ENCODE measurements at regions not wholly inside any gene's neighbourhood (a gene's known extent, or its start where the extent isn't known, plus 50 kb on each side); places are given as distances from the start of the nearest gene placed in this dataset.

DNA sequence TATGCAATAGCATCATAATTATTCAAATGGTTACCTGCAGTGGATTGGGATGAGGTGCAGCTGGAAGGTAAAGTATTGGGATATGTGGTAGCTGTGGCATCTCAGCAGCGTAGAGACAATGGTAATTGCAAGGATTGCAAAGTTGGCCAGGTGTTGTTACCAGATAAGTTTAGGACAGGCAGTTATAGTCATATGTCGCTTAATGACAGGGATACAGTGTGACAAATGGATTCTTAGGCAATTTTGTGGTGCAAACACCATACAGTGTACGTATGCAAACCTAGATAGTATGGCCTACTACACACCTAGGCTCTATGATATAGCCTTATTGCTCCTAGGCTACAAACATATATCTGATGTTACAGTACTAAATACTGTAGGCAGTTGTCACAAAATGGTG lies 163.5 kb upstream of the LYZL2 start:
- no peak for DNase-seq (ENCODE audit: low read depth in 2 of 2)
- H3K4me3 ChIP-seq (replicated peaks in 1 of 2; ENCODE audit: low read depth in 2 of 2, low read length in 2 of 2): no peak overlapping the region
- TF ChIP-seq, protein P1, sequence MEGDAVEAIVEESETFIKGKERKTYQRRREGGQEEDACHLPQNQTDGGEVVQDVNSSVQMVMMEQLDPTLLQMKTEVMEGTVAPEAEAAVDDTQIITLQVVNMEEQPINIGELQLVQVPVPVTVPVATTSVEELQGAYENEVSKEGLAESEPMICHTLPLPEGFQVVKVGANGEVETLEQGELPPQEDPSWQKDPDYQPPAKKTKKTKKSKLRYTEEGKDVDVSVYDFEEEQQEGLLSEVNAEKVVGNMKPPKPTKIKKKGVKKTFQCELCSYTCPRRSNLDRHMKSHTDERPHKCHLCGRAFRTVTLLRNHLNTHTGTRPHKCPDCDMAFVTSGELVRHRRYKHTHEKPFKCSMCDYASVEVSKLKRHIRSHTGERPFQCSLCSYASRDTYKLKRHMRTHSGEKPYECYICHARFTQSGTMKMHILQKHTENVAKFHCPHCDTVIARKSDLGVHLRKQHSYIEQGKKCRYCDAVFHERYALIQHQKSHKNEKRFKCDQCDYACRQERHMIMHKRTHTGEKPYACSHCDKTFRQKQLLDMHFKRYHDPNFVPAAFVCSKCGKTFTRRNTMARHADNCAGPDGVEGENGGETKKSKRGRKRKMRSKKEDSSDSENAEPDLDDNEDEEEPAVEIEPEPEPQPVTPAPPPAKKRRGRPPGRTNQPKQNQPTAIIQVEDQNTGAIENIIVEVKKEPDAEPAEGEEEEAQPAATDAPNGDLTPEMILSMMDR (IDR thresholded peaks at IDR 0.05; ENCODE audit: low read depth, low read length): no peak

DNA sequence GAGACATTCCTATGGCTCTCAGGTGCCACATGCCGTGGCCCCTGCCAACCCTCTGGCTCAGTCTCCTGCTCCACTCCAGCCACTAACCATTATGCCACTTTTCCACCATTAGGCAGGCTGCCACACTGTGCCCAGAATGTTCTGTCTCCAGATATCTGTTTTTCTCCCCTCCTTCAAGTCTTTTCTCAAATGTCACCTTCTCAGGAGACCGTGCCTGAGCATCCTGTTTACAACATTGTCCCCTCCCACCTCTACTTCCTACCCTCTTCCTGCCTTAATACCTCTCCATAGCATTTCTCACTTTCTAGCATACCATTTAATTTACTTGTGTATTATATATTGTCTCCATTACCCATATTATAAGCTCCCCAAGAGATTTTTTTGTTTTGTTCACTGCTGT lies 162.5 kb upstream of the LYZL2 start:
- no peak overlapping the region for H3K4me3 ChIP-seq (replicated peaks in 1 of 2; ENCODE audit: low read depth in 2 of 2, low read length in 2 of 2)
- DNase-seq (ENCODE audit: low read depth in 2 of 2): no peak
- TF ChIP-seq, protein P1 (IDR thresholded peaks at IDR 0.05; ENCODE audit: low read depth, low read length): no peak

DNA sequence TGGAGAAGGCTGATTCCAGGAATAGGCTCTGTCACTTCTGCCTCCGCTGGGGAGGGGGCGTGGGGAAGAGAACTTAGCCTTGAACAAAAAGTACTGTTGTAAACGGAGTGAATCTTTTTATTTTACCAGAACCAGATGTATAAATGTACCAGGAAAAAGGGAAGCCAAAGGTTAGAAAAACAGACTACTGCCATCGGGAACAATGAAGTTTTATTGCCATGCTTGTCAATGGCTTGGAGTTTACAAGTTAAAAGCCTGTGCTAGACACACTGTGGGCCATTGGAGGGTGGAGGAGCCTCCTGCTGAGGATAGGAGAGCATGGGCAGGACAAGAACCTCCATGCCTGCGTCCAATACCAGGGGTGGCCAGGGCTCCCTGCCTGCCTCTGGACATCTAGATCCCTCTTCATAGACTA lies 161.7 kb upstream of the LYZL2 start:
- TF ChIP-seq, protein P1 (IDR thresholded peaks at IDR 0.05; ENCODE audit: low read depth, low read length): no peak
- no peak for DNase-seq (ENCODE audit: low read depth in 2 of 2)
- H3K4me3 ChIP-seq (replicated peaks in 1 of 2; ENCODE audit: low read depth in 2 of 2, low read length in 2 of 2): no peak overlapping the region

DNA sequence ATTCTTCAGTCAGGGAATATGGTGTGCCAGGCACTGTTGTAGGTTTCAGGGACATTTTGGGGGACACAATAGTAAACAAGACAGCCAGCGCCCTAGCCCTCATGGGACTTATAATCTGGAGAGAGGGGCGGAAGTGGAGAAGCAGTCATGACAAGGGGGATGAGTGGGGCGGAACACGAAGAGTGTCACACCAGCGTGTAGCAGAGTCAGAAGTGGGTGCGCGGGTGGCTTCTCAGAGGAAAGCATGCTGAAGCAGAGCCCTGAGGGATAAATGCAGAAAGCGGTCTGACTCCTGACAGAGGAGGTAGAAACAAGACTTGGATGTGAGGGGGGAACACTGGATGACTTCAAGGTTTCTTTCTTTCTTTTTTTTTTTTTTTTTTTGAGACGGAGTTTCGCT lies 160.3 kb upstream of the LYZL2 start:
- TF ChIP-seq, protein P1 (IDR thresholded peaks at IDR 0.05; ENCODE audit: low read depth, low read length): no peak
- DNase-seq (ENCODE audit: low read depth in 2 of 2): no peak
- H3K4me3 ChIP-seq (replicated peaks in 1 of 2; ENCODE audit: low read depth in 2 of 2, low read length in 2 of 2): no peak overlapping the region

DNA sequence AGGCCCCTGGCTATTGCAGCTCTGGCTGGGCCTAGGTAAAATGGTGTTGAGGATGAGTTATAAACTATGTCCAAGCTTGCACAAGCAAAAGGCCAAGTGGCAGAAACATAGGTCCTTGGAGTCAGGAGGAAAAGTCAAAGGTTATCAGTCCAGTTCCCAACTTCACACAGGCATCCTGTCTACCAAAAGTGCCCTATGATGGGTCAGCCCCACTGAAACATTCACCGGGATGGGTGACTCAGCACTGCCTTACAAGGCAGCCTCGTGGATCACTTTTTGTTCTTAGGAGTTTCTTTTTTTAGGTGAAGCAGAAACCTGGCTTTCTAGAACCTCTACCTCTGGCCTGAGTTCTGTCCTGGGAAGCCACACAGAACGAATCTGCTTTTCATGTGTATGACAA lies 158.8 kb upstream of the LYZL2 start:
- TF ChIP-seq, protein P1 (IDR thresholded peaks at IDR 0.05; ENCODE audit: low read depth, low read length): no peak
- DNase-seq (ENCODE audit: low read depth in 2 of 2): peak; percentile 42 to 62
- no peak overlapping the region for H3K4me3 ChIP-seq (replicated peaks in 1 of 2; ENCODE audit: low read depth in 2 of 2, low read length in 2 of 2)

DNA sequence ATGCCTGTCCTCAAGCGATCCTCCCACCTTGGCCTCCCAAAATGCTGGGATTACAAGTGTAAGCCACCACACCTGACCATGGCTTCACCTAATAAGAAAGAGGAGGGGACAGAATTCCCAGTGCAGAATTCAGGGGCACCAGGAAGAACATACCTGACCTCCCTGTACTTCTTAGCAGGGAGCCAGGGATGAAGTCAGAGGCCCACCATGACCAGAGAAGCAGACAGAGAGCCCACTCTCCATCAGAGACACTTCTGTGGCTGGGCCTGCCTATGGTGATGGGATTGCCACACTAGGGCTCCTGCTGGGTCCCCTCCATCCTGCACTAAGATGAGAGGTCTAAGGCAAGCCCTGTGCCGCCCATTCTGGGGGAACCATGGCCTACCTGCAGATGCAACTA lies 157.4 kb upstream of the LYZL2 start:
- no peak for DNase-seq (ENCODE audit: low read depth in 2 of 2)
- no peak overlapping the region for H3K4me3 ChIP-seq (replicated peaks in 1 of 2; ENCODE audit: low read depth in 2 of 2, low read length in 2 of 2)
- TF ChIP-seq, protein P1 (IDR thresholded peaks at IDR 0.05; ENCODE audit: low read depth, low read length): no peak

DNA sequence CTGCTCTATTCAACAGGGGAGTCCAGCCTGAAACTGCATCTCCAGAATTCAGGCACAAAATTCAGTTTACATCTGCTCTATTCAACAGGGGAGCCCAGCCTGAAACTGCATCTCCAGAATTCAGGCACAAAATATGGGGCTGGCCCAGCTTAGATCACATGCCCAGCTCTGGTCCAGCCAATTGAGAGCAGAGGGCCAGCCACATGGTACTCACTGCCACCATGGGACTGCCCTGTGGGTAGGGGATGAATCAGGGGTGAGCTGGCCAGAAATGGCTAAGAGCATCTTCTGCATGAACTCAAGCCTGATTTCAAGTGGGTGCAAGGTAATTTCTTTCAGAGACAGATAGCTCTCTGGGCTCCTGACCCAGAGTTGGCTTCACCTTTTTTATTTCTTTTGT lies 156.6 kb upstream of the LYZL2 start:
- no peak overlapping the region for H3K4me3 ChIP-seq (replicated peaks in 1 of 2; ENCODE audit: low read depth in 2 of 2, low read length in 2 of 2)
- TF ChIP-seq, protein P1 (IDR thresholded peaks at IDR 0.05; ENCODE audit: low read depth, low read length): no peak
- DNase-seq (ENCODE audit: low read depth in 2 of 2): peak; percentile 24 to 66

Data from cardiac fibroblast (primary cell).